ENCODE measurements at regions not wholly inside any gene's neighbourhood (a gene's known extent, or its start where the extent isn't known, plus 50 kb on each side); places are given as distances from the start of the nearest gene placed in this dataset.

DNA sequence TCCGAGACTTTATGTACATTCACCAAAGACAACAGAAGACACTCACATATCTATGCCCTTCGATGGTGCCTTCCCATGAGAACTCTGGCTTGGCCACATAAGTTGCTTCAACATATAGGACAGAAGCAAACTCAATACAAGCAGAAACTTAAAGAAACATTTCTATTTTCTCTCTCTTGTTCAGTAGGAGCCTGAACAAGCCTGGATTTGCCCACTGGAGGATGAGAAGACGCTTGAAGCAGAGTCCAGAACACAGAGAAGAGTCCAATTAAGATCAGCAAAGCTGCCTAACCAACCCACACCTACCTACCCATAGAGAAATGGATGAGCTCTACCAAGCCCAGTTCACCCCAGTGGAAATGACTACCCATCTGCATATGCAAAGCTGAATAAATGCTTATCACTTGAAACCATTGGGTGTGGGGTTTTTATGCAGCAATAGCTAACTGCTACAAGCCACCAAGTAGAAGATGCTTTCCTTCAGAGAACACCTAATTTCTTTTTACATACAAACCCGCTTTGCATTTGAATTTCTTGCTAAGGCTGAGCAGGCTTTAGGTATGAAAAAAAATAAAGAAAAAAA, 337.9 kb upstream of the DYNLRB2 start:
- H3K27me3 ChIP-seq (ENCODE audit: control insufficient read depth, low read length) = no peaks in the 10 kb centered on the region
- H3K4me3 ChIP-seq (ENCODE audit: low read length) = no peak overlapping the region
- no peaks in the 10 kb centered on the region for H3K36me3 ChIP-seq (ENCODE audit: control insufficient read depth, low read length)
- H4K20me1 ChIP-seq (ENCODE audit: control insufficient read depth, insufficient read depth, low read depth, low read length) = no peaks in the 10 kb centered on the region
- no peak for TF ChIP-seq EZH2phosphoT487 (IDR thresholded peaks at IDR 0.05; ENCODE audit: borderline replicate concordance, low read length)
- TF ChIP-seq, protein P1, sequence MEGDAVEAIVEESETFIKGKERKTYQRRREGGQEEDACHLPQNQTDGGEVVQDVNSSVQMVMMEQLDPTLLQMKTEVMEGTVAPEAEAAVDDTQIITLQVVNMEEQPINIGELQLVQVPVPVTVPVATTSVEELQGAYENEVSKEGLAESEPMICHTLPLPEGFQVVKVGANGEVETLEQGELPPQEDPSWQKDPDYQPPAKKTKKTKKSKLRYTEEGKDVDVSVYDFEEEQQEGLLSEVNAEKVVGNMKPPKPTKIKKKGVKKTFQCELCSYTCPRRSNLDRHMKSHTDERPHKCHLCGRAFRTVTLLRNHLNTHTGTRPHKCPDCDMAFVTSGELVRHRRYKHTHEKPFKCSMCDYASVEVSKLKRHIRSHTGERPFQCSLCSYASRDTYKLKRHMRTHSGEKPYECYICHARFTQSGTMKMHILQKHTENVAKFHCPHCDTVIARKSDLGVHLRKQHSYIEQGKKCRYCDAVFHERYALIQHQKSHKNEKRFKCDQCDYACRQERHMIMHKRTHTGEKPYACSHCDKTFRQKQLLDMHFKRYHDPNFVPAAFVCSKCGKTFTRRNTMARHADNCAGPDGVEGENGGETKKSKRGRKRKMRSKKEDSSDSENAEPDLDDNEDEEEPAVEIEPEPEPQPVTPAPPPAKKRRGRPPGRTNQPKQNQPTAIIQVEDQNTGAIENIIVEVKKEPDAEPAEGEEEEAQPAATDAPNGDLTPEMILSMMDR (IDR thresholded peaks at IDR 0.05; ENCODE audit: low read depth, low read length, poor library complexity, severe bottlenecking) = no peak
- no peak overlapping the region for H3K4me2 ChIP-seq (ENCODE audit: low read length)
- H3F3A ChIP-seq (ENCODE audit: control insufficient read depth, insufficient read depth) = no peaks in the 10 kb centered on the region
- H3K79me2 ChIP-seq (ENCODE audit: control insufficient read depth, low read length) = no peaks in the 10 kb centered on the region
- H3K27ac ChIP-seq (ENCODE audit: low read depth, low read length) = no peak overlapping the region
- no peaks in the 10 kb centered on the region for H3K9me3 ChIP-seq (ENCODE audit: control insufficient read depth, insufficient read depth, low read length)
- H3K9me2 ChIP-seq (replicated peaks; ENCODE audit: control insufficient read depth, low read length) = no peaks in the 10 kb centered on the region
- no peaks in the 10 kb centered on the region for H3K4me1 ChIP-seq (ENCODE audit: control insufficient read depth, low read length)

- no peaks in the 10 kb centered on the region for H3F3A ChIP-seq (ENCODE audit: control insufficient read depth, insufficient read depth)
- H3K4me3 ChIP-seq (ENCODE audit: low read length) = no peak overlapping the region
- no peaks in the 10 kb centered on the region for H3K4me1 ChIP-seq (ENCODE audit: control insufficient read depth, low read length)
- no peaks in the 10 kb centered on the region for H3K79me2 ChIP-seq (ENCODE audit: control insufficient read depth, low read length)
- no peak overlapping the region for H3K27ac ChIP-seq (ENCODE audit: low read depth, low read length)
- H3K27me3 ChIP-seq (ENCODE audit: control insufficient read depth, low read length) = no peaks in the 10 kb centered on the region
- H3K9me2 ChIP-seq (replicated peaks; ENCODE audit: control insufficient read depth, low read length) = no peaks in the 10 kb centered on the region
- TF ChIP-seq EZH2phosphoT487 (IDR thresholded peaks at IDR 0.05; ENCODE audit: borderline replicate concordance, low read length) = no peak
- TF ChIP-seq, protein P1 (IDR thresholded peaks at IDR 0.05; ENCODE audit: low read depth, low read length, poor library complexity, severe bottlenecking) = no peak
- no peaks in the 10 kb centered on the region for H3K36me3 ChIP-seq (ENCODE audit: control insufficient read depth, low read length)
- H3K4me2 ChIP-seq (ENCODE audit: low read length) = no peak overlapping the region
- H4K20me1 ChIP-seq (ENCODE audit: control insufficient read depth, insufficient read depth, low read depth, low read length) = no peaks in the 10 kb centered on the region
- H3K9me3 ChIP-seq (ENCODE audit: control insufficient read depth, insufficient read depth, low read length) = no peaks in the 10 kb centered on the region
Measured at GRCh38 chr16:80200079-80200478, 340.7 kb upstream of the DYNLRB2 start.

- no peak overlapping the region for H3K4me2 ChIP-seq (ENCODE audit: low read length)
- H3K4me3 ChIP-seq (ENCODE audit: low read length) = no peak overlapping the region
Measured at GRCh38 chr16:80199614-80200013, 341.2 kb upstream of the DYNLRB2 start.

More at GRCh38 chr16:80199614-80200013, 341.2 kb upstream of the DYNLRB2 start:
- Histone ChIP-seq H3K27ac (ENCODE audit: low read depth, low read length) (no peak overlapping the region), H3K9me3 (ENCODE audit: control insufficient read depth, insufficient read depth, low read length) (no peaks in the 10 kb centered on the region), H4K20me1 (ENCODE audit: control insufficient read depth, insufficient read depth, low read depth, low read length) (no peaks in the 10 kb centered on the region), H3K79me2 (ENCODE audit: control insufficient read depth, low read length) (no peaks in the 10 kb centered on the region), H3F3A (ENCODE audit: control insufficient read depth, insufficient read depth) (no peaks in the 10 kb centered on the region), H3K4me1 (ENCODE audit: control insufficient read depth, low read length) (no peaks in the 10 kb centered on the region), H3K9me2 (replicated peaks; ENCODE audit: control insufficient read depth, low read length) (no peaks in the 10 kb centered on the region), H3K27me3 (ENCODE audit: control insufficient read depth, low read length) (no peaks in the 10 kb centered on the region), H3K36me3 (ENCODE audit: control insufficient read depth, low read length) (no peaks in the 10 kb centered on the region)
- no peak for TF ChIP-seq EZH2phosphoT487 (IDR thresholded peaks at IDR 0.05; ENCODE audit: borderline replicate concordance, low read length)
- TF ChIP-seq, protein P1 (IDR thresholded peaks at IDR 0.05; ENCODE audit: low read depth, low read length, poor library complexity, severe bottlenecking) = no peak

Data from DOHH2 (cell line).